HUDEP-2 (cell line): ENCODE measurements at regions not wholly inside any gene's neighbourhood (a gene's known extent, or its start where the extent isn't known, plus 50 kb on each side); places are given as distances from the start of the nearest gene placed in this dataset.

Experiments
- DNase-seq, 76 experiments: peaks; one replicate each; lab custom pipeline; 2025; ENCODE audit not compliant: unreplicated experiment in 76 of 76; lab: John Stamatoyannopoulos, UW

- no peak for DNase-seq
Observed at GRCh38 chr20:58005581-58006345, 222.7 kb downstream of the ANKRD60 start.

DNA sequence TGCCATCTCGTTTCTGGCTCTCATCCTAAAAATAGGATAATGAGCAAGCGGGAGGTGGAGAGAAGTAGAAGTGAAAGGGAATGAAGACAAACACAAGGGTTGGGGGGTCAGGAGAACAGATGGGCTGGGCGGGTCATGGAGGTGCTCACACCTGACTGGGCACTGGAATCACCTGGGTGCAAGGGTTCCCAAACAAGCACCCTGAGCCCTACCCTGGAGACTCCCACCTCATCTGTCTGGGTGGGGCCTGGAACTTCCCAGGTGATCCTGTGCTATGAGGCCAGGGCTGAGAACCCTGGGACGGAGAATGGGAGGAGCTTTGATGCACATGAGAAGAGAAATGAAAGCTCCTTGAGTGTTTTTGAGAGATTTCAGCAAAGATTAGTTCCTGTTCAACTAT is 223.6 kb downstream of the ANKRD60 start:
- DNase-seq = no peak

- DNase-seq = no peak
Observed at GRCh38 chr20:58004146-58004545, 224.3 kb downstream of the ANKRD60 start.

DNA sequence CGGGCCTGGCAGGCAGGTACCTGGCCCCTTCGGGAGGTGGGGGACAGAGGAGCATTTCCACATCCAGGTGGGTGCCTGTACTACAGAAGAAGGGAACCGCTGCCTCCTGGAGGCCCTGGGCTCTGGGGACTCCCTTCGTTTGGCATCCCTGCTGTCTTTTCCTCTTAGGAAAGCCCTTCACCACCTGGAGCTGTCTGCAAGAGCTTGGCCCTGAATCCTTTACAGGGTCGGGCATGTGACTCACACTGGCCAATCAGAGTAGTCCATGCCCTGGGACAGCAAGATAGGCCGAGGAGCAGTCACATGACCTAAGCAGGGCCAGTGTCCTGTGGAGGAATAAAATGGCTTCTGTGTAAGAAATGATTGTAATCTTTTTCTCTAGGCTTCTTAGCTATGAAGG is 224.9 kb downstream of the ANKRD60 start:
- no peak for DNase-seq

DNA sequence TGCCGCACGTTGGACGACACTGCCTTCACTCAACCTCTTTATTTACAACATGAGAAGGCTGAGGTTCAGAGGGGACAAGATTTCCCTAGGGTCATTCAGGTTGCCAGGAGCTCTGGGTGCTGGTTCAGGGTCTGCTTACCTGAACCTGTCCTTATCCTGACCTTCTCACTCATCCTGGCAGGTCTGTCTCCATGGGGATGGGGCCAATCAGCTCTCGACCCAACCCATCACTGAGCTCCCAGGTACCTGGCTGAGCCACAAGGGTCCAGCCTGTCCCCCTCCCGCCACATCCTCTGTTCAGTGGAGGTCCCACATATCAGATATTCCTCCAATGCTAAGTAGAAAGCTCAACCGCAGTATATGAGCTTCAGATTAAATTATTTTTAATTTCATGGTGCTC is 225.6 kb downstream of the ANKRD60 start:
- no peak for DNase-seq

DNA sequence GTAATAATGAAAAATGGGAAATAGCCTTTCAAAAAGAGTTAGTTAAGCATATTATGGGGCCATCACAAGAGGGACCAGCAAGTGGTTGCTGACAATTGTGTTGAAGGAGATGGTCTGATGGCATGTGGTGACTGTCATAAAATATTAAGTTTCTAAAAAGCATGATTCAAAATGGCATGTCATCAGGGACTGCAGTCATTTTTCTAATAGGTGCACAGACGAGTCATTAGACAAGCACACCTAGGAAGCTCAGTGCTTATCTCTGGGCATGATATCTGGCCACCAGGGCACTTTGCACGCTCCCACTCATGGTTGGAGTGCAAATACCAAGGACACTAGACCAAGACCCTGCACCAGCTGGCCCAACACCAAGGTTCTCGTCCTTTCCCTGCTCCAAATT is 226.5 kb downstream of the ANKRD60 start:
- no peak for DNase-seq

DNA sequence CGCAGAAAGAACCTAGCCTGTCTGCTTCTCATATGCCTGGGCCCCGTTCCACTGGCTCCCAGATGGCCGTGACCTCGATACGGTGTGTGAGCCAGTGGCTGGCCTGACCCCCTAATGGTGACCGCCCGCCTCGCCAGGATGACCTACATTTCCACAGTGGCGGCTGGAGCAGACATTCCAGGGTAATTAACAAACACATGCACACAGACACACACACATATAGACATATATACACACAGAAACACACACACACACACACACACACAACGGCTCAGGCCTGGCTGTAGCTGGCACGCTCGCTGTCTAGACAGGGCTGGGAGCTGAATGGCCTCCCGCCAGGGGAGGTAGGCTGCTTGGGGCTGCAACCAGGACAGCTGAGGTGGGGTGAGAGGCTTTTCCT is 227.1 kb downstream of the ANKRD60 start:
- DNase-seq = no peak

GRCh38 chr20:58000861-58001260 is 227.6 kb downstream of the ANKRD60 start:
- no peak for DNase-seq

DNA sequence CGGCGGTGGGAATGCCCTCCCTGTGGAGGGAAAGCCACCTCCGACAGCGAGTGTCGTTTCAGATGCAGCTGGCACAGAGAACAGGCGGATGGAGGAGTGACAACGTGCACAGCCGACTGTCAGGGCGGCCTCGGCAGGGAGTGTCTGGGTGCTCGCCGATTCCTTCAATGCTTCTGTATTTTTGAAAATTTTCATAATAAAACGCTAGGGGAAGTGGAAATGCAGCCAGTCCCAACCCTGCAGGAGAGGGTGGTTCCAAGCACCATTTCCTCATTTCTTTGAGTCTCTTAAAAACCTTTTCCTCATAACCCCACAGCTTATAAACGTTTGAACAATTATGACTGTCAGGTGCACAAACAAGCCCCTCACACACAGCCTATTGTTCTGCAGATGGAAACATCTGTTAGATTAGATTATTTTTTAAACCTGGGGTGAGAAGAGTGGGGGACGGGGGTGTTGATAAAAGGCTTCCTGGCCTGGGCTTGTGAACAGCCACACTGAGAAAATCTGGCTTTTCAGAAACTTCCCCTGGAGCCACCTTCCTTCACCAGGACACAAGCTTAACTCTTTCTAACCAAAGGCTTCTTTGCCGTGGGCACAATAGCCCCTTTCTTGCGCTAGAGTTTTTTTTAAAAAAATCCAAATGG is 228.9 kb downstream of the ANKRD60 start:
- no peak for DNase-seq

DNA sequence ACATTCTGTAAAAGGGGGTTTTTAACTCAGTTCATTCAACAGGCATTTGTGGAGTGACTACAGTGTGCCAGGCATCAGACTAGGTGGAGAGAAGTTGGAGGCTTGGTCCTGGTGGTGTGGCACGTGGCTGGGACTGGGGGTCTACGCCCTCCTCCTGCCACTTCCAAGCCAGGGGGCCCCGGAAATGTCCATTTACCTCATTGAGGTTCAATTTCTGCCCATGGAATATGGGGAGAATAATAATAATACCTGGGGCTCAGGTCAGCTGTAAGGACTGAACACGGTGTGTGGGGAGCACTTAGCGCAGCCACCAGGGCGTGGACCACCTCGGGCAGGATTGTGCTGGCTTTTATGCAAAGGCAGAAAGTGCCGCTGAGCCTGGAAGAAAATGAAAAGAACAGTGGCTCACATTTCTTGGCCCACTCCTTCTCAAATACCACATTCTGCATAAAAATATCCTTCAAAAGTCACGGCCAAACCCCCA is 229.4 kb downstream of the ANKRD60 start:
- no peak for DNase-seq

- no peak for DNase-seq
Observed at GRCh38 chr20:57998276-57998675, 230.2 kb downstream of the ANKRD60 start.

DNA sequence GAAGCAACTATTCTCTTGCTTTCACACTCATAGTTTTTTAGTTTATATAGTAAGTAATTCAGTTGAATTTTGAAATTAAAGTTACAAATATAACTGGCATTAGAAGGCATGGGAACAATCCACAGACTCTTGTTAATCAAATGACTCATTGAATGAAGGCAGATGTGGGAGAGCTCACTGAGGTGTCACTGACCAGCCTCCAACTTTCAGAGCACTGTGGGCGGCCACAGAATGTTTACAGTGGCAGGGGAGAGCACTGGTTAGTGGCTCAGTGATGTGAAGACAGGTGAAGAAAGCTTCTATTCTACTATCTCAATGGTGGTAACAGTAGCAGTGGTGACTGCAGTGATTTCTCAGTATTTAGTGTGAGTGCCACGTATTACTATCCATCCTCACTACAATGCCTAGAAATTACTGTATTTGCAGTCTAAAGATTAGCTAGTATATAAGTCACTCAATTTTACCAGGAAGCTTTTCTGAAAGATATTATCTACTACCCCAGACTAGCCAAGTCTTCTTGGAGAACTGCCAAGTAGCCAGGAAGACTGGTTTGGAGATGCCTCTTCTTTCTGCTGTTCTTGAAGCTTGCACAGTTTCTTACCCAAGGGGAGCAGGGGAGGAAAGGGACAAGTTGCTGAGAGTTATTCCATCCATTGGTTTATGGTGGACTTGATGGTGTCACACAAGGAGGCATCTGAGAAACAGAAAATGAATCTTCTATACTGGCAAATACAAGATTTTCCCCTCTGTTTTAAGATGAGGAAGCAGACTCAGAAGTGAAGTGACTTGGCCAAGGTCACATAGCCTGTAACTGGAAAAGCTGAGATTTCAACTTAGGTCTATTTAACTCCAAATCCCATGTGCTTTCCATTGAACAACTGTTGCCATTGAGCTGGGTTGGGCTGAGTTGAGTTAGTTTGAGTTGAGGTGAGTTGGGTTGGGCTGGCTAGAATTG is 231.2 kb downstream of the ANKRD60 start:
- DNase-seq = no peak

DNA sequence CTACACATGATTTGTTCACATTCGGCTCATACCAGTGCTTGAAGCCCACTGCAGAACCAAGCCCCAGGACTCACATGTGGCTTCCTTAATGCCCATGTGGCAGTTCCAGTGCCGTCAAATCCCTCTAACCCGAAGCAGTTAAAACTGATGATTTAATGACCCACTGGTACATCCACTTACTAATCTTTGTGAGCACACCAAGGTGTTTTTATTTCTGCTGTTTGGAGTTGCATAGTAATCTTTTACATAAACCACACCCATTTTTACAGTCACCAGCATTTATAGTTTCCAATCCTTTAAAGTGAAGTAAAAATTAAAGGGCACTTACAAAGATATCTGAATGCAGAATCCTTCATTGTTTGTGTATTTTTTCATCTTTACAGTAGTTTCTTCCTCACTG is 232.0 kb downstream of the ANKRD60 start:
- no peak for DNase-seq

GRCh38 chr20:57995381-57995977 is 233.0 kb downstream of the ANKRD60 start:
- no peak for DNase-seq

- DNase-seq = no peak
Observed at GRCh38 chr20:57993716-57994431, 234.6 kb downstream of the ANKRD60 start.

- DNase-seq = no peak
Observed at GRCh38 chr20:57991211-57991881, 237.1 kb downstream of the ANKRD60 start.

DNA sequence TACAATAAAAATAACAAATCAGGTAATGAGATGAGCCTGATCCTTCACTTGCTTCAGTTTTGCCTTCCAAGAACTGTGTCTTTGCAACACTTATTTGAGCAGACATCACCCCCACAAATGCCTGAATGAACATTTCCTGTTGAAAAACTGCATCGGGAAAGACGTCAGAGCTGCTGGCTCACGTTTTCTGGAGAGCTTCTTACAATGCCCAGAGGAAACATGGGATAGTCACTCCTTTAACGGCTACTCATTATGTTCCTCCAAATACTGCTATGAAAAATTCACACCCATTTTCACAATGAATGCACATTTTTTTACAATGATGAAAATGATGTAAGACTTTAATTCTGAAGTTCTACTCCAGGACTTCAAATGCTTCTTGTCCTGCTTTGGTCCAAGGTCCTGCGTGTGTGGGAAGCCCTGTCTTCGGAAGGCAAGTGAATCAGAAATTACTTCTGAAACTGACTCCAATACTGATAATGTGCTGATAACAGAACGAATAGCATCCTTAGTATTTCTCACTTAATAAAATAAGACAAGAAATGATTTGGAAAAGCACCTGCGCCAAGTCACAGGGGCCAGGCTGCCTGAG is 238.0 kb downstream of the ANKRD60 start:
- DNase-seq = no peak

GRCh38 chr20:57988828-57989227 is 239.6 kb downstream of the ANKRD60 start:
- DNase-seq = no peak

DNA sequence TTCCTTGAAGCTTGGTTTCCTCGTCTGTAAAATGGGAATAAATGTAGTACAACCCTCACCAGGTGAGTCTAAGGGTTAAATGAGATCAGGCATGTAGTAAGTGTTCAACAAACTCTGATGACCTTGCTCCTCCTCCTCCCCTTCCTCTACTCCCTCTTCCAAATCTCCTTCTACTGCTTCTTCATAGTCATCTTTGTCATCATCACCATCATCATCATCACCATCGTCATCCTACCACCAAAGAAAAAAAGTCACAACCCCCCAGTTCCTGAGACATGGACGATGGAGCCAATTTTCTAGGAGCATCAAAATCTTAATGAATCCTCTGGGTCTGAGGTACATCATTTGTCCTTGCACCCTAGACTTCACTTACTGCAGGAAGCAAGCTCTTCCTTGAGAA is 240.0 kb downstream of the ANKRD60 start:
- no peak for DNase-seq
